SK-N-MC (cell line): ENCODE measurements at regions not wholly inside any gene's neighbourhood (a gene's known extent, or its start where the extent isn't known, plus 50 kb on each side); places are given as distances from the start of the nearest gene placed in this dataset.

ENCODE experiments used
- EZH2 ChIP-seq: fragments of 200-600 bp; sonication (generic); IDR thresholded peaks from one replicate; pipeline ENCODE4 v1.6.1; 2017; ENCODE audit warnings: antibody characterized with exemption
- FOXP2 ChIP-seq: optimal IDR thresholded peaks from 2 replicates; pipeline ENCODE3; 2011; ENCODE audit warnings: mild to moderate bottlenecking, moderate library complexity; ENCODE audit not compliant: insufficient read depth; ENCODE audit errors: extremely low read length, control extremely low read depth
- POLR2AphosphoS5 ChIP-seq: IDR thresholded peaks from 2 replicates; pipeline ENCODE4 v1.6.1; 2012; ENCODE audit warnings: mild to moderate bottlenecking, low read depth, low read length, borderline replicate concordance

- TF ChIP-seq POLR2AphosphoS5 (no peak), EZH2 (no peak), FOXP2 (no peak)
Measured at GRCh38 chr5:120806202-120806601, 342.1 kb downstream of the PRR16 start.
